Pancreas (tissue), 10 donors: ENCODE measurements at regions not wholly inside any gene's neighbourhood (a gene's known extent, or its start where the extent isn't known, plus 50 kb on each side); places are given as distances from the start of the nearest gene placed in this dataset.
A peak's percentile ranks its signal among the peaks of the same experiment; 100 is the strongest.

Experiments
- ATAC-seq, 4 donors: fragments of 200-7000 bp; cut with Tn5 transposase; one replicate each; pipeline versions ENCODE4 v1.8.0 to v1.9.1; 2020; ENCODE audit warnings: mild to moderate bottlenecking in 4 of 4, moderate library complexity in 4 of 4
- DNase-seq, 6 donors: peaks; one replicate each; pipeline ENCODE4 v3.0.0-alpha.2; 2020
- FAIRE-seq: peaks from 2 replicates; lab custom pipeline; 2012; peaks lifted over from hg19 to GRCh38; lab: Jason Lieb, UNC
- H3K27ac ChIP-seq, 4 donors: fragments of 200-600 bp; sonication (generic); 1 replicate in 3 of 4; 2 replicates in 1 of 4; pipeline versions ENCODE4 v1.5.0 to v1.8.0; 2020
- H3K27me3 ChIP-seq, 4 donors: fragments of 200-600 bp; one replicate each; pipeline ENCODE4 v1.8.0; 2021
- H3K36me3 ChIP-seq, 3 donors: fragments of 200-600 bp; sonication (generic) in 1 of 3; one replicate each; pipeline versions ENCODE4 v1.5.0 to v1.8.0; 2020 to 2021
- H3K4me1 ChIP-seq, 3 donors: fragments of 200-600 bp; one replicate each; pipeline ENCODE4 v1.8.0; 2021
- H3K4me3 ChIP-seq, 4 donors: fragments of 200-600 bp; sonication (generic) in 2 of 4; one replicate each; pipeline versions ENCODE4 v1.5.0 to v1.8.0; 2020 to 2021
- H3K9me3 ChIP-seq, 4 donors: fragments of 200-600 bp; one replicate each; pipeline ENCODE4 v1.8.0; 2021
- WGBS, 2 donors: extraction: QIAGEN DNeasy Blood & Tissue Kit; methylation state at CpG; one replicate each; pipeline ENCODE4 v1.1.7; 2013; 5-methylcytosine and 5-hydroxymethylcytosine counted together
- intact Hi-C, 3 donors: fragments of 100-400 bp; cut with DNase I; formaldehyde crosslinking; loops; one replicate each; pipeline versions ENCODE4 v1.11.1 to v1.14.2; 2022
- TF ChIP-seq, protein P1 (sequence below), 4 donors: fragments of 200-600 bp; sonication (generic) in 3 of 4; IDR thresholded peaks; one replicate each; pipeline versions ENCODE4 v1.5.0 to v1.8.0; 2021; ENCODE audit warnings: antibody characterized with exemption in 4 of 4
- donor health status: healthy with polysubstance abuse.
- donor health status: DM: no; HTN: no; CAD: no; lungs with moderate emphysema.
- donor health status: DM: no; HTN: no; CAD: no.
- donor health status: control.
- donor health status: control.
- donor health status: Bipolar disorder and iron deficiency.
- donor health status: DM: yes; HTN: yes; CAD: no.
- donor health status: DM: no; HTN: no; CAD: no.
- donor health status: DM: no; HTN: no; CAD: no.
- donor health status: DM: yes; HTN: yes; CAD: no.

DNA sequence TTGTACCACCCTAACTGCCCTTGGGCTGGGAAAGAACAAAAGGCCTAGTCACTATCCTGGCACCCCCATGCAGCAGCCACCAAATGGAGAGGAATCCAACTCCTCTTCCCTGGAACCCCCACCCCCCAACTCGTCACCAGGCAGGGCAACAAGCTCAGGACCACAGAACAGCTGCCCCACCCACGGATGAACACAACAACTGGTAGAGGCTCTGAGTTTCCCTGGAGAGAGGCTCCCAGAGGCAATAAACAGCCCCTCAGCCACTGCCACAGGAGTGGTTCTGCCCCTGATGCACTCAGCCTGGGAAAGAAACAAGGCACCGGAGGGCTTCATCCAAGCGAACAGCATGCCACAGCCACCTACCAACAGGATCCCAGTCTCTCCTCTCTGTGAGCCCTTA lies 778.4 kb upstream of the FAT3 start:
- Histone ChIP-seq H3K36me3 (no peaks in the 10 kb centered on the region), H3K4me3 (no peak overlapping the region), H3K4me1 (no peaks in the 10 kb centered on the region), H3K27me3 (no peaks in the 10 kb centered on the region), H3K27ac (no peak overlapping the region), H3K9me3 (no peaks in the 10 kb centered on the region)
- FAIRE-seq (no peak), DNase-seq (no peak), ATAC-seq (no peak)
- TF ChIP-seq, protein P1, sequence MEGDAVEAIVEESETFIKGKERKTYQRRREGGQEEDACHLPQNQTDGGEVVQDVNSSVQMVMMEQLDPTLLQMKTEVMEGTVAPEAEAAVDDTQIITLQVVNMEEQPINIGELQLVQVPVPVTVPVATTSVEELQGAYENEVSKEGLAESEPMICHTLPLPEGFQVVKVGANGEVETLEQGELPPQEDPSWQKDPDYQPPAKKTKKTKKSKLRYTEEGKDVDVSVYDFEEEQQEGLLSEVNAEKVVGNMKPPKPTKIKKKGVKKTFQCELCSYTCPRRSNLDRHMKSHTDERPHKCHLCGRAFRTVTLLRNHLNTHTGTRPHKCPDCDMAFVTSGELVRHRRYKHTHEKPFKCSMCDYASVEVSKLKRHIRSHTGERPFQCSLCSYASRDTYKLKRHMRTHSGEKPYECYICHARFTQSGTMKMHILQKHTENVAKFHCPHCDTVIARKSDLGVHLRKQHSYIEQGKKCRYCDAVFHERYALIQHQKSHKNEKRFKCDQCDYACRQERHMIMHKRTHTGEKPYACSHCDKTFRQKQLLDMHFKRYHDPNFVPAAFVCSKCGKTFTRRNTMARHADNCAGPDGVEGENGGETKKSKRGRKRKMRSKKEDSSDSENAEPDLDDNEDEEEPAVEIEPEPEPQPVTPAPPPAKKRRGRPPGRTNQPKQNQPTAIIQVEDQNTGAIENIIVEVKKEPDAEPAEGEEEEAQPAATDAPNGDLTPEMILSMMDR (IDR thresholded peaks at IDR 0.05): no peak
- WGBS, 2 donors: 58 to 63% methylated on average over 4 of the region's 4 CpGs
- intact Hi-C loops: no loop called here

- Histone ChIP-seq H3K9me3 (no peaks in the 10 kb centered on the region), H3K4me1 (no peaks in the 10 kb centered on the region), H3K27ac (no peak overlapping the region), H3K27me3 (no peaks in the 10 kb centered on the region), H3K4me3 (no peak overlapping the region), H3K36me3 (no peaks in the 10 kb centered on the region)
- WGBS, 2 donors: 46 to 54% methylated on average over 7 of the region's 7 CpGs
- DNase-seq: no peak
- intact Hi-C loops: no loop called here
- FAIRE-seq: no peak
- TF ChIP-seq, protein P1 (IDR thresholded peaks at IDR 0.05): no peak
- peak in 1 of 4 donors; percentile 44 for ATAC-seq
Observed at GRCh38 chr11:91435694-91436395, 788.8 kb upstream of the FAT3 start.

DNA sequence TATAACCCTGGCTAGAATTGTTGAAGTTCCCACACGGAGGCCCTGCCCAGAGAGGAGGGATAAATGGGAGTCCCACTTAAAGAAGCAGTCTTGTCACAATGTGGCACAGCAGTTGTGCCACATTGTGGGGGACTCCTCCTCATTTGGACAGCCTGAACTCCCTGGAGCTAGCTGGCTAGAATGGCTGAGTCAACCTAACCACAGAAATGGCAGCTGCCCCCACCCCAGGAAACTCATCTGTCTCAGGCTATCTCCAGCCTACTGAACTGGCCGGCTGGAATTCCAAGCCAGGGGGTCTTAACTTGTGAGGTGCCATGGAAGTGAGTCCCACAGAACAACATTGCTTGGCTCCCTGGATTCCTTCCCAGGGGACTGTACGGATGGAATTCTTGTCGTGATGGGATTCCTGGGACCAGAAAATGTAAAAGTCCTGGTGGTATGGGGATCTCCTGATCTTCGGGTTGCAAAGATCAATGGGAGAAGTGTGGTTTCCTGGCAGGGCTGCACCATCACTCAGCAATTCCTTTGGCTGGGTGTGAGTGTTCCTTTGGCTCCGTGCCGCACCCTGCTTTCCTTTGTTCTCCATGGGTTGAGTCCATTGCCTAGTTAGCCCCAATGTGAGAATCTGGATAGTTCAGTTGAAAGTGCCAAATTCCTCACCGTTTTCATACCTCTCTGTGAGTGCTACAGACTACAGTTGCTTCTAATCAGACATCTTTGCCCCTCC lies 791.2 kb upstream of the FAT3 start:
- no peaks in the 10 kb centered on the region for H3K36me3 ChIP-seq
- FAIRE-seq (no peak), ATAC-seq (no peak), DNase-seq (no peak)
- TF ChIP-seq, protein P1 (IDR thresholded peaks at IDR 0.05): no peak
- no peak overlapping the region for H3K4me3 ChIP-seq
- no peaks in the 10 kb centered on the region for H3K4me1 ChIP-seq
- no peak overlapping the region for H3K27ac ChIP-seq
- H3K9me3 ChIP-seq: no peaks in the 10 kb centered on the region
- H3K27me3 ChIP-seq: no peaks in the 10 kb centered on the region
- intact Hi-C loops: no loop called here
- WGBS, 2 donors: 56 to 69% methylated on average over 8 of the region's 8 CpGs

- FAIRE-seq (no peak), ATAC-seq (no peak), DNase-seq (no peak)
- Histone ChIP-seq H3K9me3 (no peaks in the 10 kb centered on the region), H3K4me3 (no peak overlapping the region), H3K27ac (no peak overlapping the region), H3K27me3 (no peaks in the 10 kb centered on the region), H3K36me3 (no peaks in the 10 kb centered on the region), H3K4me1 (no peaks in the 10 kb centered on the region)
- TF ChIP-seq, protein P1 (IDR thresholded peaks at IDR 0.05): no peak
- intact Hi-C loops: no loop called here
- 50% methylated on average over 3 of the region's 3 CpGs for WGBS, 2 donors
Observed at GRCh38 chr11:91421641-91422040, 803.0 kb upstream of the FAT3 start.

DNA sequence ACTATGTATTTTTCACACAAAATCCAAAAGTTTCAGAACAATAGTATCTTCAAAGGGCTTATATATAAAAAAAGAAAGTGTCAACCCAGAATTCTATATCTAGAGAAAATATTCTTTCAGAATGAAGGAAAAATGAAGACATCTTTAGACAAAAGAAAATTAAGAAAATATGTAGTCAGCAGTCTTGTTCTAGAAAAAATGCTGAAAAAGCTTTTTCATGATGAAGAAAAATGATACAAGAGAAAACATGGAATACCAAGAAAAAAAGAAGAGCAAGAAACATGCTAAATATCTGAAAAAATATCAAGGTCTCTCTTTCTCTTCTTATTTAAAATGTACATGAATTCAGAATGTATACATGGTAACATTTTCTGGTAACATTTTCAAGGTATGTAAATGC lies 816.8 kb upstream of the FAT3 start:
- no peak overlapping the region for H3K4me3 ChIP-seq
- intact Hi-C loops: no loop called here
- DNase-seq (no peak), FAIRE-seq (no peak), ATAC-seq (no peak)
- H3K27ac ChIP-seq: no peak overlapping the region
- H3K27me3 ChIP-seq: no peaks in the 10 kb centered on the region
- no peaks in the 10 kb centered on the region for H3K4me1 ChIP-seq
- TF ChIP-seq, protein P1 (IDR thresholded peaks at IDR 0.05): no peak
- no peaks in the 10 kb centered on the region for H3K36me3 ChIP-seq
- H3K9me3 ChIP-seq: no peaks in the 10 kb centered on the region
